ENCODE measurements at regions not wholly inside any gene's neighbourhood (a gene's known extent, or its start where the extent isn't known, plus 50 kb on each side); places are given as distances from the start of the nearest gene placed in this dataset.

- no peaks in the 10 kb centered on the region for H3K4me1 ChIP-seq (ENCODE audit: low read length)
- H3K4me2 ChIP-seq (ENCODE audit: low read depth, low read length), result no peak overlapping the region
- H3K79me2 ChIP-seq (ENCODE audit: low read length), result no peaks in the 10 kb centered on the region
- no peak overlapping the region for H3K27ac ChIP-seq (ENCODE audit: low read length)
- no peak overlapping the region for H3K9ac ChIP-seq (ENCODE audit: low read length)
- no peaks in the 10 kb centered on the region for H4K20me1 ChIP-seq (ENCODE audit: insufficient read depth, low read length)
- H3K9me2 ChIP-seq (replicated peaks; ENCODE audit: insufficient read depth, low read length), result no peaks in the 10 kb centered on the region
- H3F3A ChIP-seq (ENCODE audit: insufficient read depth, low read length), result no peaks in the 10 kb centered on the region
- H3K4me3 ChIP-seq (ENCODE audit: low read length), result no peak overlapping the region
- no peaks in the 10 kb centered on the region for H3K36me3 ChIP-seq (replicated peaks; ENCODE audit: insufficient read depth, low read length)
- H3K9me3 ChIP-seq (replicated peaks; ENCODE audit: insufficient read depth, low read length), result no peaks in the 10 kb centered on the region
- no peak overlapping the region for H2AFZ ChIP-seq (ENCODE audit: low read length)
- no peaks in the 10 kb centered on the region for H3K27me3 ChIP-seq (replicated peaks; ENCODE audit: insufficient read depth, low read length)
- TF ChIP-seq EZH2phosphoT487 (IDR thresholded peaks at IDR 0.05; ENCODE audit: low read length) (no peak), CTCF (IDR thresholded peaks at IDR 0.05; ENCODE audit: low read length) (no peak), EZH2 (optimal IDR thresholded peaks at IDR 0.05; ENCODE audit: low read depth, low read length) (no peak)
- no peak for DNase-seq
Measured at GRCh38 chr16:22632606-22633005, 121.9 kb downstream of the NPIPB5 start.

GRCh38 chr16:22633280-22633679 is 122.6 kb downstream of the NPIPB5 start:
- H3K27ac ChIP-seq (ENCODE audit: low read length), result no peak overlapping the region

GRCh38 chr16:22633799-22634198 is 123.1 kb downstream of the NPIPB5 start:
- TF ChIP-seq EZH2phosphoT487 (IDR thresholded peaks at IDR 0.05; ENCODE audit: low read length) (no peak), EZH2 (optimal IDR thresholded peaks at IDR 0.05; ENCODE audit: low read depth, low read length) (no peak), CTCF (IDR thresholded peaks at IDR 0.05; ENCODE audit: low read length) (no peak)
- Histone ChIP-seq H3K4me1 (ENCODE audit: low read length) (no peaks in the 10 kb centered on the region), H3K9ac (ENCODE audit: low read length) (no peak overlapping the region), H2AFZ (ENCODE audit: low read length) (no peak overlapping the region), H3K4me2 (ENCODE audit: low read depth, low read length) (no peak overlapping the region), H3K9me3 (replicated peaks; ENCODE audit: insufficient read depth, low read length) (no peaks in the 10 kb centered on the region), H3K79me2 (ENCODE audit: low read length) (no peaks in the 10 kb centered on the region), H3K27me3 (replicated peaks; ENCODE audit: insufficient read depth, low read length) (no peaks in the 10 kb centered on the region), H3K9me2 (replicated peaks; ENCODE audit: insufficient read depth, low read length) (no peaks in the 10 kb centered on the region), H3K27ac (ENCODE audit: low read length) (no peak overlapping the region), H3K4me3 (ENCODE audit: low read length) (no peak overlapping the region), H3K36me3 (replicated peaks; ENCODE audit: insufficient read depth, low read length) (no peaks in the 10 kb centered on the region), H3F3A (ENCODE audit: insufficient read depth, low read length) (no peaks in the 10 kb centered on the region), H4K20me1 (ENCODE audit: insufficient read depth, low read length) (no peaks in the 10 kb centered on the region)
- no peak for DNase-seq

More at GRCh38 chr16:22633280-22633679, 122.6 kb downstream of the NPIPB5 start:
- Histone ChIP-seq H3K9me2 (replicated peaks; ENCODE audit: insufficient read depth, low read length) (no peaks in the 10 kb centered on the region), H3K9me3 (replicated peaks; ENCODE audit: insufficient read depth, low read length) (no peaks in the 10 kb centered on the region), H3K4me1 (ENCODE audit: low read length) (no peaks in the 10 kb centered on the region), H3K9ac (ENCODE audit: low read length) (no peak overlapping the region), H2AFZ (ENCODE audit: low read length) (no peak overlapping the region), H3K79me2 (ENCODE audit: low read length) (no peaks in the 10 kb centered on the region), H3K4me2 (ENCODE audit: low read depth, low read length) (no peak overlapping the region), H3K36me3 (replicated peaks; ENCODE audit: insufficient read depth, low read length) (no peaks in the 10 kb centered on the region), H3K4me3 (ENCODE audit: low read length) (no peak overlapping the region), H3F3A (ENCODE audit: insufficient read depth, low read length) (no peaks in the 10 kb centered on the region), H3K27me3 (replicated peaks; ENCODE audit: insufficient read depth, low read length) (no peaks in the 10 kb centered on the region), H4K20me1 (ENCODE audit: insufficient read depth, low read length) (no peaks in the 10 kb centered on the region)
- TF ChIP-seq EZH2phosphoT487 (IDR thresholded peaks at IDR 0.05; ENCODE audit: low read length) (no peak), CTCF (IDR thresholded peaks at IDR 0.05; ENCODE audit: low read length) (no peak), EZH2 (optimal IDR thresholded peaks at IDR 0.05; ENCODE audit: low read depth, low read length) (no peak)
- DNase-seq, result no peak

Measured in MM.1S (cell line).